Thoracic aorta (tissue), 2 donors: ENCODE measurements at regions not wholly inside any gene's neighbourhood (a gene's known extent, or its start where the extent isn't known, plus 50 kb on each side); places are given as distances from the start of the nearest gene placed in this dataset.
"Not testable (repeated sequence)": the region's sequence is repeated elsewhere in the genome, so short reads cannot be mapped to it uniquely, and the experiment has no call there.

Experiments
- ATAC-seq: fragments of 150-250 bp; one replicate; pipeline ENCODE4 v1.8.0; 2017; ENCODE audit warnings: low read depth; ENCODE audit not compliant: insufficient number of reproducible peaks, low FRiP score
- DNase-seq: peaks from one replicate; pipeline ENCODE4 v3.0.0-alpha.2; 2020; ENCODE audit warnings: low spot score
- H3K27ac ChIP-seq, 2 donors: fragments of 200-600 bp; sonication (generic); 1 replicate in 1 of 2; 2 replicates in 1 of 2; pipeline ENCODE4 v1.5.1; 2016; ENCODE audit warnings: mild to moderate bottlenecking in 2 of 2, moderate library complexity in 2 of 2
- H3K27me3 ChIP-seq: fragments of 200-600 bp; sonication (generic); replicated peaks from 2 replicates; pipeline ENCODE4 v1.6.0; 2016; ENCODE audit warnings: mild to moderate bottlenecking; ENCODE audit not compliant: insufficient read depth
- H3K36me3 ChIP-seq: fragments of 200-600 bp; sonication (generic); one replicate; pipeline ENCODE4 v1.5.1; 2016
- H3K4me1 ChIP-seq, 2 donors: fragments of 200-600 bp; sonication (generic); 1 replicate in 1 of 2; 2 replicates in 1 of 2; pipeline versions ENCODE4 v1.5.1 to v1.6.0; 2016; ENCODE audit warnings: low read depth in 2 of 2, mild to moderate bottlenecking in 1 of 2; ENCODE audit not compliant: control insufficient read depth in 1 of 2
- H3K4me3 ChIP-seq: fragments of 200-600 bp; sonication (generic); 2 replicates; pipeline ENCODE4 v1.5.1; 2016; ENCODE audit warnings: mild to moderate bottlenecking
- H3K9me3 ChIP-seq: fragments of 200-600 bp; sonication (generic); 2 replicates; pipeline ENCODE4 v1.5.1; 2016
- CTCF ChIP-seq: fragments of 200-600 bp; sonication (generic); IDR thresholded peaks from one replicate; pipeline ENCODE4 v1.5.1; 2019; ENCODE audit warnings: antibody characterized with exemption

GRCh38 chr10:124320778-124321432 lies 97.8 kb downstream of the OAT start:
- no peak for DNase-seq
- H3K27ac ChIP-seq, result no peak overlapping the region

GRCh38 chr10:124319926-124320391 lies 98.8 kb downstream of the OAT start:
- peak overlapping the region in 1 of 2 donors; percentile 37 for H3K27ac ChIP-seq
- no peaks in the 10 kb centered on the region for H3K27me3 ChIP-seq
- no peaks in the 10 kb centered on the region for H3K9me3 ChIP-seq

More at GRCh38 chr10:124320778-124321432, 97.8 kb downstream of the OAT start:
- Histone ChIP-seq H3K4me1 (peaks cover 0 to 16% of the 10 kb centered on the region in 2 donors), H3K27me3 (no peaks in the 10 kb centered on the region), H3K36me3 (no peaks in the 10 kb centered on the region), H3K4me3 (no peak overlapping the region), H3K9me3 (no peaks in the 10 kb centered on the region)
- no peak for TF ChIP-seq CTCF
- ATAC-seq, result no peak

GRCh38 chr10:124319520-124319919 lies 99.2 kb downstream of the OAT start:
- H3K9me3 ChIP-seq, H3K4me3 ChIP-seq, DNase-seq, H3K27me3 ChIP-seq, H3K27ac ChIP-seq, H3K36me3 ChIP-seq, ATAC-seq: not testable (repeated sequence)
- peaks cover 0 to 25% of the 10 kb centered on the region in 2 donors for H3K4me1 ChIP-seq

More at GRCh38 chr10:124319926-124320391, 98.8 kb downstream of the OAT start:
- ATAC-seq (peak; percentile 31), DNase-seq (no peak)
- no peak for TF ChIP-seq CTCF
- Histone ChIP-seq H3K4me3 (no peak overlapping the region), H3K36me3 (no peaks in the 10 kb centered on the region), H3K4me1 (peaks cover 0 to 25% of the 10 kb centered on the region in 2 donors)

- ATAC-seq (no peak), DNase-seq (no peak)
- Histone ChIP-seq H3K27me3 (no peaks in the 10 kb centered on the region), H3K36me3 (no peaks in the 10 kb centered on the region), H3K27ac (no peak overlapping the region), H3K4me3 (no peak overlapping the region), H3K9me3 (no peaks in the 10 kb centered on the region), H3K4me1 (peaks cover 0 to 25% of the 10 kb centered on the region in 2 donors)
- no peak for TF ChIP-seq CTCF
These were observed 99.9 kb downstream of the OAT start for GRCh38 chr10:124318811-124319210.

GRCh38 chr10:124318076-124318475 lies 100.6 kb downstream of the OAT start:
- H3K36me3 ChIP-seq, result no peaks in the 10 kb centered on the region
- TF ChIP-seq CTCF, result no peak
- H3K27ac ChIP-seq, result no peak overlapping the region
- DNase-seq (no peak), ATAC-seq (no peak)
- peaks cover 0 to 25% of the 10 kb centered on the region in 2 donors for H3K4me1 ChIP-seq
- H3K9me3 ChIP-seq, result no peaks in the 10 kb centered on the region
- no peak overlapping the region for H3K4me3 ChIP-seq
- no peaks in the 10 kb centered on the region for H3K27me3 ChIP-seq
